WERI-Rb-1 (cell line): ENCODE measurements at regions not wholly inside any gene's neighbourhood (a gene's known extent, or its start where the extent isn't known, plus 50 kb on each side); places are given as distances from the start of the nearest gene placed in this dataset.
A peak's percentile ranks its signal among the peaks of the same experiment; 100 is the strongest.
"Not testable (repeated sequence)": the region's sequence is repeated elsewhere in the genome, so short reads cannot be mapped to it uniquely, and the experiment has no call there.

Experiments
- DNase-seq: peaks from one replicate; pipeline ENCODE4 v3.0.0-alpha.2; 2020
- H3K27ac ChIP-seq: fragments of 250-450 bp; sonication (Bioruptor Pico); 2 replicates; pipeline ENCODE4 v1.5.1; 2020; ENCODE audit warnings: mild to moderate bottlenecking, moderate library complexity
- H3K27me3 ChIP-seq: fragments of 250-450 bp; sonication (Bioruptor Pico); 2 replicates; pipeline ENCODE4 v1.5.1; 2021; ENCODE audit warnings: mild to moderate bottlenecking, low read depth, moderate library complexity; ENCODE audit not compliant: insufficient read depth, severe bottlenecking
- H3K36me3 ChIP-seq: fragments of 250-450 bp; sonication (Bioruptor Pico); 2 replicates; pipeline ENCODE4 v1.5.1; 2020; ENCODE audit warnings: mild to moderate bottlenecking, moderate library complexity
- H3K4me3 ChIP-seq: 2 replicates; pipeline ENCODE4 v1.5.1; 2011; ENCODE audit warnings: low read depth, mild to moderate bottlenecking, control low read depth, low read length
- H3K9me3 ChIP-seq: fragments of 250-450 bp; sonication (Bioruptor Pico); 2 replicates; pipeline ENCODE4 v1.5.1; 2021; ENCODE audit warnings: mild to moderate bottlenecking, moderate library complexity; ENCODE audit not compliant: severe bottlenecking
- CTCF ChIP-seq: IDR thresholded peaks from 2 replicates; pipeline ENCODE4 v1.5.1; 2011; ENCODE audit warnings: low read depth, mild to moderate bottlenecking, control low read depth, inconsistent platforms, low read length

- H3K9me3 ChIP-seq, result peaks cover 2% of the 10 kb centered on the region
- H3K27ac ChIP-seq, result no peak overlapping the region
- H3K27me3 ChIP-seq, result no peaks in the 10 kb centered on the region
- H3K4me3 ChIP-seq, result no peak overlapping the region
- DNase-seq, result no peak
- no peaks in the 10 kb centered on the region for H3K36me3 ChIP-seq
- TF ChIP-seq CTCF, result no peak
Observed at GRCh38 chr5:118430076-118430475, 558.3 kb downstream of the DTWD2 start.

- Histone ChIP-seq H3K4me3 (no peak overlapping the region), H3K9me3 (peaks cover 2% of the 10 kb centered on the region), H3K27me3 (no peaks in the 10 kb centered on the region), H3K27ac (no peak overlapping the region), H3K36me3 (no peaks in the 10 kb centered on the region)
- DNase-seq, result no peak
- no peak for TF ChIP-seq CTCF
Observed at GRCh38 chr5:118407958-118408357, 580.4 kb downstream of the DTWD2 start.

- peaks cover 2% of the 10 kb centered on the region for H3K9me3 ChIP-seq
- H3K4me3 ChIP-seq, result no peak overlapping the region
- H3K36me3 ChIP-seq, result no peaks in the 10 kb centered on the region
- TF ChIP-seq CTCF, result peak; percentile 35; the same call in 1 of the 2 replicates
- H3K27ac ChIP-seq, result no peak overlapping the region
- peak; percentile 57 for DNase-seq
- H3K27me3 ChIP-seq, result no peaks in the 10 kb centered on the region
Observed at GRCh38 chr5:118405650-118406061, 582.7 kb downstream of the DTWD2 start.

GRCh38 chr5:118397236-118397635 is 591.1 kb downstream of the DTWD2 start:
- Histone ChIP-seq H3K9me3 (no peaks in the 10 kb centered on the region), H3K36me3 (no peaks in the 10 kb centered on the region), H3K4me3 (no peak overlapping the region), H3K27ac (no peak overlapping the region), H3K27me3 (no peaks in the 10 kb centered on the region)
- no peak for TF ChIP-seq CTCF
- DNase-seq, result no peak

GRCh38 chr5:118392491-118392890 is 595.9 kb downstream of the DTWD2 start:
- H3K36me3 ChIP-seq, result no peaks in the 10 kb centered on the region
- no peak overlapping the region for H3K4me3 ChIP-seq
- H3K27me3 ChIP-seq, result no peaks in the 10 kb centered on the region
- peaks cover 1% of the 10 kb centered on the region for H3K9me3 ChIP-seq
- no peak overlapping the region for H3K27ac ChIP-seq
- TF ChIP-seq CTCF, result no peak
- DNase-seq, result no peak

- not testable (repeated sequence) for DNase-seq, H3K9me3 ChIP-seq, H3K36me3 ChIP-seq, H3K27ac ChIP-seq, H3K27me3 ChIP-seq, H3K4me3 ChIP-seq
Observed at GRCh38 chr5:118382931-118383330, 605.4 kb downstream of the DTWD2 start.
